MM.1S (cell line): ENCODE measurements at regions not wholly inside any gene's neighbourhood (a gene's known extent, or its start where the extent isn't known, plus 50 kb on each side); places are given as distances from the start of the nearest gene placed in this dataset.

Experiments
- DNase-seq: peaks from one replicate; pipeline ENCODE4 v3.0.0-alpha.2; 2015
- H2AFZ ChIP-seq: fragments of 300-600 bp; sonication (generic); 2 replicates; pipeline ENCODE4 v1.6.0; 2016; ENCODE audit warnings: antibody characterized with exemption, low read length
- H3F3A ChIP-seq: fragments of 300-600 bp; sonication (generic); 2 replicates; pipeline ENCODE4 v1.6.1; 2016; ENCODE audit warnings: mild to moderate bottlenecking, antibody characterized with exemption, low read length, moderate library complexity, mixed read lengths; ENCODE audit not compliant: insufficient read depth
- H3K27ac ChIP-seq: fragments of 300-600 bp; sonication (generic); 2 replicates; pipeline ENCODE4 v1.5.1; 2016; ENCODE audit warnings: mild to moderate bottlenecking, low read length
- H3K27me3 ChIP-seq: fragments of 300-600 bp; sonication (generic); replicated peaks from 2 replicates; pipeline ENCODE4 v1.6.0; 2016; ENCODE audit warnings: low read length; ENCODE audit not compliant: insufficient read depth
- H3K36me3 ChIP-seq: fragments of 300-600 bp; sonication (generic); replicated peaks from 2 replicates; pipeline ENCODE4 v1.6.1; 2016; ENCODE audit warnings: mild to moderate bottlenecking, low read length, mixed read lengths; ENCODE audit not compliant: insufficient read depth
- H3K4me1 ChIP-seq: fragments of 300-600 bp; sonication (generic); 2 replicates; pipeline ENCODE4 v1.6.1; 2016; ENCODE audit warnings: low read length, mixed read lengths
- H3K4me2 ChIP-seq: fragments of 300-600 bp; sonication (generic); 2 replicates; pipeline ENCODE4 v1.6.0; 2016; ENCODE audit warnings: low read depth, low read length
- H3K4me3 ChIP-seq: fragments of 300-600 bp; sonication (generic); 2 replicates; pipeline ENCODE4 v1.5.1; 2016; ENCODE audit warnings: low read length, mixed read lengths
- H3K79me2 ChIP-seq: fragments of 300-600 bp; sonication (generic); 2 replicates; pipeline ENCODE4 v1.6.1; 2016; ENCODE audit warnings: mixed run types, low read length, mixed read lengths
- H3K9ac ChIP-seq: fragments of 300-600 bp; sonication (generic); 2 replicates; pipeline ENCODE4 v1.6.1; 2016; ENCODE audit warnings: low read length, mixed read lengths
- H3K9me2 ChIP-seq: fragments of 300-600 bp; sonication (generic); replicated peaks from 2 replicates; pipeline ENCODE4 v1.6.1; 2016; ENCODE audit warnings: mild to moderate bottlenecking, low read length, mixed read lengths; ENCODE audit not compliant: insufficient read depth
- H3K9me3 ChIP-seq: fragments of 300-600 bp; sonication (generic); replicated peaks from 2 replicates; pipeline ENCODE4 v1.6.1; 2016; ENCODE audit warnings: mild to moderate bottlenecking, low read length, mixed read lengths; ENCODE audit not compliant: insufficient read depth
- H4K20me1 ChIP-seq: fragments of 300-600 bp; sonication (generic); 2 replicates; pipeline ENCODE4 v1.6.1; 2016; ENCODE audit warnings: mild to moderate bottlenecking, low read length, moderate library complexity, mixed read lengths; ENCODE audit not compliant: insufficient read depth
- EZH2 ChIP-seq: fragments of 300-600 bp; sonication (generic); optimal IDR thresholded peaks from 2 replicates; pipeline ENCODE3; 2017; ENCODE audit warnings: low read depth, mild to moderate bottlenecking, antibody characterized with exemption, low read length, mixed read lengths
- EZH2phosphoT487 ChIP-seq: fragments of 300-600 bp; sonication (generic); IDR thresholded peaks from 2 replicates; pipeline ENCODE4 v1.6.1; 2018; ENCODE audit warnings: antibody characterized with exemption, low read length
- TF ChIP-seq, protein P1 (sequence below): fragments of 300-600 bp; sonication (generic); IDR thresholded peaks from 2 replicates; pipeline ENCODE4 v1.5.1; 2016; ENCODE audit warnings: antibody characterized with exemption, low read length, mixed read lengths

DNA sequence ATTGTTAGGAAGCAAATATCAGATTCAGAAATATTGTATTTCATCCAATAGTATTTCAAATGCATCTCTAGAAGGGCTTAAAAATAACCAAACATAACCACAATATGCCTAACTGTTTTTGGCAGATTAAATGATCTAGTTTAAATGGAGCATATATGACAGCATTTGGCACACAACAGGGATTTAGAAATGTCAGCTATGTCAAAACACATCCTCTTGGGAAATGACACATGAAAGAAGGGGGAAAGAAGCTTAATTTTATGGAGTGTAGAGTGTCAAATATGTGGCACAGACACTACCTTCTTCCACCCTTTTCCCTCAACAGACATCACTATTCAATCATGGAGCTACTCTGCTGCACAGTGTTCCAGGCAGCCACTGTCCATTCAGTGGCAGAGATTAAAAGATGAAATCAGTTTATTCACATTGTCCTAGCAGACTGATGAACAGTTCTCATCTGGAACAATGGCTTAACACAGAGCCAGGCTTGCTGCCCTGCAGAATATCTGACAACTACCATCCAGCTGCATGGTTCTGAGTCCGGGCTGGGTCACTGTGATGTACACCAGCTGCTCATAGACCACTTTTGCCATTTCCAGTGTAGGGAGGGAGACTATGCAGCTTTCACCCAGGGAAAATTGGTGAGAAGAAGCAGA is 349.8 kb downstream of the DHX35 start:
- no peaks in the 10 kb centered on the region for H3K36me3 ChIP-seq
- H3K9me3 ChIP-seq = no peaks in the 10 kb centered on the region
- no peaks in the 10 kb centered on the region for H3K9me2 ChIP-seq
- no peak overlapping the region for H2AFZ ChIP-seq
- no peaks in the 10 kb centered on the region for H3K79me2 ChIP-seq
- TF ChIP-seq EZH2 (no peak), EZH2phosphoT487 (no peak)
- TF ChIP-seq, protein P1, sequence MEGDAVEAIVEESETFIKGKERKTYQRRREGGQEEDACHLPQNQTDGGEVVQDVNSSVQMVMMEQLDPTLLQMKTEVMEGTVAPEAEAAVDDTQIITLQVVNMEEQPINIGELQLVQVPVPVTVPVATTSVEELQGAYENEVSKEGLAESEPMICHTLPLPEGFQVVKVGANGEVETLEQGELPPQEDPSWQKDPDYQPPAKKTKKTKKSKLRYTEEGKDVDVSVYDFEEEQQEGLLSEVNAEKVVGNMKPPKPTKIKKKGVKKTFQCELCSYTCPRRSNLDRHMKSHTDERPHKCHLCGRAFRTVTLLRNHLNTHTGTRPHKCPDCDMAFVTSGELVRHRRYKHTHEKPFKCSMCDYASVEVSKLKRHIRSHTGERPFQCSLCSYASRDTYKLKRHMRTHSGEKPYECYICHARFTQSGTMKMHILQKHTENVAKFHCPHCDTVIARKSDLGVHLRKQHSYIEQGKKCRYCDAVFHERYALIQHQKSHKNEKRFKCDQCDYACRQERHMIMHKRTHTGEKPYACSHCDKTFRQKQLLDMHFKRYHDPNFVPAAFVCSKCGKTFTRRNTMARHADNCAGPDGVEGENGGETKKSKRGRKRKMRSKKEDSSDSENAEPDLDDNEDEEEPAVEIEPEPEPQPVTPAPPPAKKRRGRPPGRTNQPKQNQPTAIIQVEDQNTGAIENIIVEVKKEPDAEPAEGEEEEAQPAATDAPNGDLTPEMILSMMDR = no peak
- H3K4me1 ChIP-seq = no peaks in the 10 kb centered on the region; the same call in 1 of the 2 replicates
- H3K27me3 ChIP-seq = no peaks in the 10 kb centered on the region
- H3K9ac ChIP-seq = no peak overlapping the region
- H4K20me1 ChIP-seq = no peaks in the 10 kb centered on the region
- no peak overlapping the region for H3K27ac ChIP-seq
- H3K4me3 ChIP-seq = no peak overlapping the region
- H3F3A ChIP-seq = no peaks in the 10 kb centered on the region; the same call in 1 of the 2 replicates
- no peak for DNase-seq
- no peak overlapping the region for H3K4me2 ChIP-seq

DNA sequence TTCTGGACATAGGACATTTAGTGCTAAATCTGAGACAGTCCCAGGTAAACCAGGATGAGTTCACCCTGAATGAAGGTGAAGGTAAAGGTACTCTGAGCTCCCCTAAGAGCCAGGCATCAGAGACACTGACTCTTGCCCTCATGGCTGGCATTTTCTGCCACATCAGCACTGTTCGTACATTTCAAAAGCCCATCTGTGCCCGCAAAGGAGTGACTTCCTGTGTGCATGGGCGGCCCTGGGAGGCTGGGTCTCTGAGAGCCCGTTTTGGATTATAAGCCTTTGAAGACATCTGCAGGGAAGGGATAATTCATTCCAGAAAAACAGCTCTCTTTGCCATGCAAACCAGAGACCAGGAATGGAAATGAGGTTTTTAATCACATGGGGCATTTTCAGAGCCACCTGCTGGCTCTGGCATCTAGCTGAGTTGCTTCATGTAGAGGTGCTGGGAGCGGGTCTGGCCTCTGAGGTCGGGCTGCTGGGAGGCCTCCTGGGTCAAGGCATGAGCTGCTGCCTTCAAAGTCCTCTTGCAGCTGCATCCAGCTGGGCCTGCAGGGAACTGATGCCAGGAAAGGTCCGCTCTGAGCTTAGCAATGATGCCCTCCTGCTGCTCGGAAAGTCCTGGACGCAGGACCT is 348.3 kb downstream of the DHX35 start:
- H3K4me1 ChIP-seq = no peaks in the 10 kb centered on the region; the same call in 1 of the 2 replicates
- H3K27me3 ChIP-seq = no peaks in the 10 kb centered on the region
- peak; percentile 30 for DNase-seq
- H3K9me2 ChIP-seq = no peaks in the 10 kb centered on the region
- H3K4me3 ChIP-seq = no peak overlapping the region
- H3K4me2 ChIP-seq = no peak overlapping the region
- no peaks in the 10 kb centered on the region for H3K9me3 ChIP-seq
- H3K9ac ChIP-seq = no peak overlapping the region
- no peaks in the 10 kb centered on the region for H4K20me1 ChIP-seq
- no peaks in the 10 kb centered on the region; the same call in 1 of the 2 replicates for H3F3A ChIP-seq
- H3K79me2 ChIP-seq = no peaks in the 10 kb centered on the region
- H3K27ac ChIP-seq = no peak overlapping the region
- TF ChIP-seq EZH2phosphoT487 (no peak), EZH2 (no peak)
- TF ChIP-seq, protein P1 = no peak
- no peaks in the 10 kb centered on the region for H3K36me3 ChIP-seq
- H2AFZ ChIP-seq = no peak overlapping the region

DNA sequence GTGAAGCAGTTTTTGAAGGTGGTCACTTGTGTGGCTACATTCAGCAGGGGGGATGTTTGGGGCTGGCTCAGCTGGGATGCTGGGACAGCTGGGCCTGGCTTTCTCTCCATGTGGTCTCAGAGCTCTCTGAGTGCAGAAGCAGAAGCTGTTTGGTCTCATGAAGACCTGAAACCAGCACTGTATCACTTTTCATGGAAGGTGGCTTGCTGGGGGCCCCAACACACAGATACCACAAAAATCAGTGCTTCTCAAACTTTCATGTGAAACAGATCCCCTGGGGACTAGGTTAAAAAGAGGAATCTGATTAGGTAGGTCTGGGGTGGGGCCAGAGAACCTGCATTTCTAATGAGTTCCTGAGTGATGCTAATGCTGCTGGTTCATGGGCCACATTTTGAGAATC is 347.3 kb downstream of the DHX35 start:
- no peak overlapping the region for H2AFZ ChIP-seq
- H3K9ac ChIP-seq = no peak overlapping the region
- H3K4me3 ChIP-seq = no peak overlapping the region
- H3K79me2 ChIP-seq = no peaks in the 10 kb centered on the region
- no peaks in the 10 kb centered on the region for H3K9me2 ChIP-seq
- no peak overlapping the region for H3K4me2 ChIP-seq
- H3K36me3 ChIP-seq = no peaks in the 10 kb centered on the region
- no peak overlapping the region for H3K27ac ChIP-seq
- no peaks in the 10 kb centered on the region; the same call in 1 of the 2 replicates for H3F3A ChIP-seq
- peak; percentile 36 for DNase-seq
- H3K4me1 ChIP-seq = no peaks in the 10 kb centered on the region; the same call in 1 of the 2 replicates
- TF ChIP-seq, protein P1 = no peak
- TF ChIP-seq EZH2 (no peak), EZH2phosphoT487 (no peak)
- H3K27me3 ChIP-seq = no peaks in the 10 kb centered on the region
- H4K20me1 ChIP-seq = no peaks in the 10 kb centered on the region
- H3K9me3 ChIP-seq = no peaks in the 10 kb centered on the region
